Fibroblast of lung (primary cell): ENCODE measurements at regions not wholly inside any gene's neighbourhood (a gene's known extent, or its start where the extent isn't known, plus 50 kb on each side); places are given as distances from the start of the nearest gene placed in this dataset.

Experiments
- CTCF ChIP-seq, 2 donors: IDR thresholded peaks in 1 of 2; conservative IDR thresholded peaks in 1 of 2; 1 replicate in 1 of 2; 2 replicates in 1 of 2; pipeline ENCODE4 v1.5.1; 2011 to 2012; ENCODE audit warnings: low read length in 2 of 2, control low read depth in 1 of 2, inconsistent platforms in 1 of 2, low read depth in 1 of 2, mild to moderate bottlenecking in 1 of 2
- EZH2 ChIP-seq: IDR thresholded peaks from 2 replicates; pipeline ENCODE4 v1.5.1; 2012; ENCODE audit warnings: low read length, control low read depth, mild to moderate bottlenecking; ENCODE audit errors: missing control alignments

- TF ChIP-seq CTCF (conservative IDR thresholded peaks at IDR 0.05 in 1 of 2, IDR thresholded peaks at IDR 0.05 in 1 of 2; ENCODE audit: low read depth in 1 of 2, low read length in 2 of 2) (no peak), EZH2 (no peak)
Measured at GRCh38 chr17:73947966-73948355, 255.5 kb upstream of the RPL38 start.
